Activated CD4-positive, alpha-beta T cell treated with anti-CD3 and anti-CD28 coated beads for 4 hours (primary cell): ENCODE measurements at regions not wholly inside any gene's neighbourhood (a gene's known extent, or its start where the extent isn't known, plus 50 kb on each side); places are given as distances from the start of the nearest gene placed in this dataset.
"Not testable (repeated sequence)": the region's sequence is repeated elsewhere in the genome, so short reads cannot be mapped to it uniquely, and the experiment has no call there.

ENCODE experiments used
- DNase-seq, 2 donors: peaks; one replicate each; pipeline ENCODE4 v3.0.0-alpha.2; 2020

DNA sequence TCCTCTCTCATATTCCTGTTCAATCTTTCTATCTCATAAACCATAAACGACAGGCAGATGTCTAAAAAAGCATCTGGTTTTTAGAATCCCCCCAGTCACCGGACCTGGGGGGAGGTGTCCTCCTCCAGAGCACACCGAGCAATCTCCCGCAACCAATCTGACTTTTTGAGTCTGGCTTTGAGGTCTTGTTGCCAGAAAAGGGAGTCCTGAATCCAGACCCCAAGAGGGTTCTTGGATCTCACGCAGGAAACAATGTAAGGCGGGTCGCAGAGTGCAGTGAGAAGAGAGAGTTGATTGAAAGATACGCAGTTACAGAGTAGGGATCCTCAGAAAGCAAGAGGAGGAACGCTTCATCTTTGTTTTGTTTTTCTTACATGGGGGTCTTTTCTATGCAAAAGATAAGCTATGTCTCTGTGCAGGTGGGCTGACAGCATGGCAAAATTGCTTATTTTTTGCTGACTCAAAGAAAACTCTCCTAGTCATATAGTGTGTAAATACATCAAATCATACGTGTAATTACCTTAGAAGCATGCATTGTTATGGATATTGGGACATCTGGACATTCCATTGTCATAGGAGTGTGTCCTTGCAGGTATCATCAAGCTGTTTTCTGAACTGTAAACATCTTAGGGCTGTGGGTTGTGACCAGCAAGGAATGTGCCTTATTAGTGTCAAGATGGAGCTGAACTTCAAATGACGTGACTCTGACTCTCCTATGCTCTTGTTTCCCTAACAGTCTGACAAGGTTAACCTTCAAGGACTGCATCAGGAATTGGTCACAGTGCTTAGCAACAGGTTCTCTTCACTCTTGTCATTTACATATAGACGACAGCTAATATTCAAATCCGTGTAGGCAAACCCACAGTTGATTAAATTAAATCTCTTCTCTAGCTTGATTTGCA lies 159.3 kb upstream of the DAPK1 start:
- DNase-seq, result no peak

DNA sequence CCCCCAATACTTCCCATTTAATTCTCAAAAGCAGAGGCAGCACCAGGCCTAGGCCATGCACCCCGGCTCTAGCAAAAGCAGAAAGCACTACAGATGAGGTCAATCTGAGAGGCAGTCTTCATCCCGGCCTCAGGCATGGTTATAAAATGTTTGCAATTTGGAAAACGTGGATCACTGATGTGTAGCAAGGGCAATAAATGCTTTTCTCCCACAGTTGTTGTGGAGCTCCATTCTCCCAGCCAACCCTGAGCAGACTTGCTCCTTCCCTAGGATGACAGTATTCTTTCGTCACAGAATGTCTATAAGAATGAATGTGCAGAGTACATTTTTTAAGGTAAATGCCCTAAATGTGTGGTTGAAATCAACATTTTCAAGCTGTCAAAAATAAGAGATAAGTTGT lies 157.3 kb upstream of the DAPK1 start:
- DNase-seq, result no peak

DNA sequence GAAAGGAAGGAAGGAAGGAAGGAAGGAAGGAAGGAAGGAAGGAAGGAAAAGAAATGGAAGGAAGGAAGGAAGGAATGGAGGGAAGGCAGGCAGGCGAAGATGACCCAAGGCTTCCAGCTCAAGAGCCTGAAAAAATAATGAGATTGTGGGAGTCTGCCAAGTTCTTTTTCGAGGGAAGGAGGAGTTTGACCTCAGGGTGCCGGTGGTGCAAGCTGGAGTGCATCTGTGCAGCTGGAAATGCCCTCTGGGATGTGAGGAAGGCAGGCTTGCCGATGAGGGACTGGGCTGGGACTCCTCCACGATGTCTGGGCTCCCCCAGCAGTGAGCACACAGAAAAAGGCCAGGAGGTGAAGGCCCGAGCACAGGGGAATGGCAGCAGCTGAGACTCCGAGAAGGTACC lies 154.9 kb upstream of the DAPK1 start:
- DNase-seq, result no peak

DNA sequence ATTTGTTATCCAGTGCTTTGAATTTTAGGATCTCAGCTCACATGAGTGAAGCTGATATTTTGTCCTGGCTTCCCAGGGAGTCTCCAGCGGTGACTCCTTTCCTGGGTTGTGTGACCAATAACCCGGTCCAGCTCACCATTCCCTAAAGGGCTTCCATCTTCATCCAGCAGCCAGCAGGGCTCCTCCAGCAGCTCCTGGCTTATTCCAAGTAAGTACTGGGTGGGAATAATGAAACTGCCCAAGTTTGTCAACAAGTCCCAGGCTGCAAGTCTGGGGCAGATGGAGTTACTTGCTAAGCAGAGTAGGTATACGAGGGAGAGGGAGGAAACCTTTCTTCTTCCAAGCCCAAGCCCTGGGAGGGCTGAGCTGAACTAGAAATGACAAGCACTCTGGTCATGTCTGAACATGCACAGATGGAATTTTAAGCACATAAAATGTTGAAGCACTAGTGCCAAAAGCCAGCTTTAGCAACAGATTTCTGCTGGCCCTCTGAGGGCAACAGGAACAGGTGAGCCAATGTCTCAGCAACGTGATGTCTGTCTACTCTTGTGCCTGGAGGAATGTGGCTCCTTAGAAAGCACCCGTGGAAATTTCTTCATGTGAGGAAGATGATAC lies 153.7 kb upstream of the DAPK1 start:
- no peak for DNase-seq

DNA sequence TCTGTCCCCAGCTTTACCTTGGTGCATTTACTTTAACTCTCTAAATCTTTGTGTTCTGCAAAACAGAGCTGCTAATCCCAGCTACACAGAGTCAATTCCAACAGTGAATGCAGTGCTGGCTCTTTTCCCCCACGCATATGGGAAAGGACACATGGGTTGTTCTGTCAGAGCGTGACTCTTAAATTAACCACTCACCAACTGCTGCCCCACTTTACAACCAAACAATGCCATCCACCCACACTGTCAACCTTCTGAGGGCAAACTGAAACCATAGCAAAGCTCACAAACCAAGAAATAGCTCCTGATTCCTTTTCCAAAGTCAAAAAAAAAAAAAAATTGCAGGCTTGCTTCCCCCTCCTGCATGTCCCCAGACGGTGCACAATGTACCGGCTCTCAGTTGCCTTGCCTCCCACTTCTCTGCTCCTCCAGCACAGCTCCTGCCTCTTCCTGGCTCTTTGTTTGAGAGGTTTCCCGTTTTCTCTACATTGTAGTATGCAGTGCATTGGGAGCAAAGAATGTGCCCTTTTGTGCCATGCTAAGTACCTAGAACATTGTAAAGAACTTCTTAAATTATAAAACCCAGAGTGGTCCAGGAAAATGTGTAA lies 151.5 kb upstream of the DAPK1 start:
- no peak for DNase-seq

DNA sequence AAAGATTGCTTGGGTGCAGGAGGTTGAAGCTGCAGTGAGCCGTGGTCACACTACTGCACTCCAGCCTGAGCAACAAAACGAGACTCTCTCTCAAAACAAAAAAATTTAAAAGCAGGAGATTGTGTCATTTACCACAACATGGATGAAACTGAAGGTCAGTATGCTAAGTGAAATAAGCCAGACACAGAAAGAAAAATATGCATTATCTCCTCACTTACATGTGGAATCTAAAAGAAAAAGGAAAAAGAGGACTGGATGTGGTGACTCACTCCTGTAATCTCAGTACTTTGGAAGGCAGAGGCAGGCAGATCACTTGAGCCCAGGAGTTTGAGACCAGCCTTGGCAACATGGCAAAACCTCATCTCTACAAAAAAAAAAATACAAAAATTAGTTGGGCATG lies 146.8 kb upstream of the DAPK1 start:
- no peak for DNase-seq

DNA sequence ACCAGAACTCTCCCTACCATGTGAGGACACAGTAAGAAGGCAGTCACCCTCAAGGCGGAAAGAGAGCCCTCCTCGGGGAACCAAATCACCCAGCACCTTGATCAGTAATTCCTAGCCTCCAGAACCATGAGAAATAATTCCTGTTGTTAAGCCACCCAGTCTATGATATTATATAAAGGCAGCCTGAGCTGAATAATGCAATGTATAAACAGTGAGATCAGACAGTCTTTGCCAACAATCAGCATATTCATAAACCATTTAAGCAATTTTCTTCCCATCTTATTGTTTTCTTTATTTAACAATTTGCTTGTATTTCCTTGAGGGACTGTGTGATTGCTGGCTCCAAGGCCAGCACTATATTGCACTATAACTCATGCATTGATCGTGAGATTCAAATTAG lies 144.4 kb upstream of the DAPK1 start:
- DNase-seq, result no peak

DNA sequence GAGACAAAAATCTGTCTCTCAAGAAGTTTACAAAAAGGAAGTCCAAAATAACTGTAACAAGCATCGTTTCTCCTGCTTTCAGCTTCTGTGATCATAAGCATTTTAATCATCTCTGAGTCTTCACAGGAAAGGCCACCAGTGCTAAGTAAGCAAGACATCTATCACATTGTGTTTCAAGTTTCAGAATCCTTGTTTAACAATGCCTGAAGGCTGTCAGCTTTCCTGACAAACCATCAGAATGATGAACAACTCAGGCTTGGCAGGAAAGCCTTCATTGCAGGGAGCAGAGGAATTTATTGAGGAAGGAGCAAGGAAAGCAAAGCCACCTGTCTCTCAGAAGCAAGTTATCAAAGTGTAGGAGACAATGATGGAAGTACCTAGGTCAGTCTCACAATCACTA lies 143.5 kb upstream of the DAPK1 start:
- DNase-seq, result no peak

DNA sequence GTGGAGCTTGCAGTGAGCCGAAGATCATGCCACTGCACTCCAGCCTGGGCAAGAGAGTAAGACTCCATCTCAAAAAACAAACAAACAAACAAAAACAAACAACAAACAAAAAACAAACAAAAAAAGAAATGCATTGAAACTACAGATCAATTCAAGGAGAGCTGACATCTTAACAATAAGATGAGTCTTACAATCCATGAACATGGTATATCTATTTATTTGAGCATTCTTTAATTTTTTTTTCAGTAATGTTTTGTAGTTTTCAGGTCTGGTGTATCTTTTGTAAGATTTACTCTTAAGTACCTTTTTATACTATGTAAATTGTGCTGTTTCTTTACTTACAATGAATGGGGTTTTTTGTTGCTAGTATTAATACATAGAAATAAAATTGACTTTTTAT lies 140.1 kb upstream of the DAPK1 start:
- no peak for DNase-seq

DNA sequence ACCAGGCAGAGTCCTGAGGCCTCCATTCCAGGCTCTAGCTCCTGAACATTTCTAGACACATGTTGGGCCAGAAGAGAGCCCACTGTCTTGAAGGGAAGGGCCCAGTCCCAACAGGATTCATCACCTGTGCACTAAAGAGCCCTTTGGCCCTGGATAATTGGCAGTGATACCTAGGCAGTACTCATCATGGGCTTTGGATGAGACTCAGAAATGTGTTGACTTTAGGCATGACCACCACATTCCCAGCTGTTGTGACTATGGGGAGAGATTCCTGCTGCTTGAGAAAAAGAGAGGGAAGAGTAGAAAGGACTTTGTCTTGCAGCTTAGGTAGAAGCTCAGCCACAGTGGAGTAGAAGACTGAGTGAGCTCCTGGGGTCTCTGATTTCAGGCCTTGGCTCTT lies 138.4 kb upstream of the DAPK1 start:
- no peak for DNase-seq

DNA sequence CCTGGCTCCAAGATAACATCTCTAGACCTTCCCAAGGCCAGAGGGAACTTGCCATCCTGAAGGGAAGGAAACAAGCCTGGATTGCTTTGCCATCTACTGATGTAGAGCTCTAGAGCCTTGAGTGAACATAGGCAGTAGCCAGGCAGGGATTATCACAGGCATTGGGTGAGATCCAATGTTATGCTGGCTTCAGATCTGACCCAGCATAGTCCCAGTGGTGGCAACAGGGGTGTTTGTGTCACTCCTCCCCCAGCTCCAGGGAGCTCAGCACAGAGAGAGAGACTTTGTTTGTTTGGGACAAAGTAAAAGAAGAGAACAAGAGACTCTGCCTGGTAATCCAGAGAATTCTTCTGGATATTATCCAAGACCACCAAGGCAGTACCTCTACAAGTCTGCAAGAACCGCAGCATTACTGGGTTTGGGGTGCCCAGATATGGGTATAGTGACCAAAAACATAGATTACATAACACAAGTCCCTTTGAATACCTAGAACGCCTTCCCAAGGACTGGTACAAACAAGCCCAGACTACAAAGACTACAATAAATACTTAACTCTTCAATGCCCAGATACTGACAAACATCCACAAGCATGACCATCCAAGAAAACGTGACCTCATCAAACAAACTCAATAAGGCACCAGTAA lies 137.6 kb upstream of the DAPK1 start:
- DNase-seq, result no peak

DNA sequence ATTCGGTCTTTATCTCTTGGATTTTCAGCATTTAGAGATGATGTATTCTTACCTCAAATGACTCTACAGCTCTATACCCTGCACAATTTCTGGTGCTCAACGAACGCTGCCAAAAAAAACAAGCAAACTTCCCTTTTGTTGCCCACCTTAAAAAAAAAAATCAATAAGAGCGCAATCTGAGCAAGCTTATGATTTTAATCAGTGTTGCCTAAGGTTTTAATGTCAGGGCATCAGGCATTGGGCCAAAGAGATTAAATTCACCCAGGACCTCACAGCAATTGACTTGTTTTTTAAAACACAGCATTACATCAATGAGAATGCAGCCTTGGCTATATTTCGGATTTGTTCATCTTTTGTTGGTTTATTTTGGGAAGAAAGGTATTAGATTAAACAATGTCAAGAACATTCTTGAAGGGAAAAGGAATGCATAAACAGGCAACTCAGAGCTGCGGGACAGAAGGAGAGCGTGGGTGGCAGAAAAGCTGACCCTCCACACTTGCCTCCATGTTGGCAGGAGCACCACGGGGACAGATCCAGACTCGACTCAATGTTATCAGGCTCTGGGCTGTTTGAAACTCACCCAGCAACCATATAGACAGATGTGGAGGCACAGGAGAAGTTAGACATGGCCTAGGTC lies 127.5 kb upstream of the DAPK1 start:
- DNase-seq, result no peak

DNA sequence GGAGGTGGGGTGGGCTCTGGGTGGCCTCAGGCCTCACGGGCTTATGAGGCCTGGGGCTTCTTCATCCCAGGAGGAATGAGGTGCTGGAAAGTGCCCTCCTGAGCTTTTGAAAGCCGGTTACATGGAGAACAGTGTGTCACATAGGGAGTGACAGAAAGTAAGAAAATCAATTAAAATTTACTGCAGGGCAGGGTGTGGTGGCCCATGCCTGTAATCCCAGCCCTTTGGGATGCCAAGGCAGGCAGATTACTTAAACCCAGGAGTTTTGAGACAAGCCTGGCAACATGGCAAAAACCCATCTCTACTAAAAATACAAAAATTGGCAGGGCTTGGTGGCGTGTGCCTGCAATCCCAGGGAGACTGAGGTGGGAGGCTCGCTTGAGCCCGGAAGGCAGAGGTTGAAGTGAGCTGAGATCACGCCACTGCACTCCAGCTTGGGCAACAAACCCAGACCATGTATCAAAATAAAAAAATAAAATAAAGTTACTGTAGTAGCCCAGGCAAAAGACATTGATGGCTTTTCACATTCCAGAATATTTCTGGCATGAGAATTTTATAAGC lies 125.8 kb upstream of the DAPK1 start:
- no peak for DNase-seq

DNA sequence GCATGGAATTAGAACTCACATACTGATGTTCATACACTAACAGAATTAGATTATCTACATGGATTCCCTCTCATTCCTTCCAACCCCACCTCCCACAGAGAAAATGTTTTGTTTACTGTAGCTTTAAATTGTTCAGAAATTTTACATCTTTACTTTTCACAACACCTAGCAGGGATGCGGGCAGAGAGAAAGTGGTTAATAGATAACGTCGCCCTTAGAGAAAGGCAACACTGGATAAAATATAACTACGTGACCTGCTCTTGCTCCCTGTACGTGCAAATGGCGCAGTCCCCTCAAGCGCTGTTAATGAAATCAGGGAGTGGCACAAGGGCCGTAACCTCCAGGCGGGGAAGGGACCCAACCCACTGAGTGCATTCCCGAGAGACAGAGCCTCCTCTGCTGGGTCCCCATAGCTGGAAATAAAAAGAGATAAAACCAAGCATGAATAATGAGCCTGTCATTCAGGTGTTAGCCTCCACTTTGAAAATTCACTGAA lies 125.3 kb upstream of the DAPK1 start:
- DNase-seq, result no peak

DNA sequence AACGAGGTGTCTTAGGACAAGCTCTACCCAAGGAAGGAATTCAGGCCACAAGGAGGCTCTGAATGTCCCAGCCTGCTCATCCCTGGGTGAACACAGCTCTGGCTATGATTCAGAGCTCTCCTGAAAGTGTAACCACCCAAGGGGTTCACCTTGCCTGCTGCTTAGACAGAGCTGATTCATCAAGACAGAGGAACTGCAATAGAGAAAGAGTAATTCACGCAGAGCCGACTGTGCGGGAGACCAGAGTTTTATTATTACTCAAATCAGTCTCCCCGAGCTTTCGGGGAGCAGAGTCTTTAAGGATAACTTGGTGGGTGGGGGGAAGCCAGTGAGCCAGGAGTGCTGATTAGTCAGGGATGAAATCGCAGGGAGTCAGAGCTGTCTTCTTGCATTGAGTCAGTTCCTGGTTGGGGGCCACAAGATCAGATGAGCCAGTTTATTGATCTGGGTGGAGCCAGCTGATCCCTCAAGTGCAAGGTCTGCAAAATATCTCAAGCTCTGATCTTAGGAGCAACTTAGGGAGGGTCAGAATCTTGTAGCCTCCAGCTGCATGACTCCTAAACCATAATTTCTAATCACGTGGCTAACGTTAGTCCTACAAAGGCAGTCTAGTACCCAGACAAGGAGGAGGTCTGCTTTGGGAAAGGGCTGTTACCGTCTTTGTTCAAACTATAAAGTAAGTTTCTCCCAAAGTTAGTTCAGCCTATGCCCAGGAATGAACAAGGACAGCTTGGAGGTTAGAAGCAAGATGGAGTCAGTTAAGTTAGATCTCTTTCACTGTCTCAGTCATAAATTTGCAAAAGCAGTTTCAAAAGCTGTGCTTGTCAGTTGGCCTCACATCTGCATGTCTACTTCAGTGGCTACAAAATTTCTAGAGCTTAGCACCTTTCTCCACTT lies 123.4 kb upstream of the DAPK1 start:
- DNase-seq, result not testable (repeated sequence)

DNA sequence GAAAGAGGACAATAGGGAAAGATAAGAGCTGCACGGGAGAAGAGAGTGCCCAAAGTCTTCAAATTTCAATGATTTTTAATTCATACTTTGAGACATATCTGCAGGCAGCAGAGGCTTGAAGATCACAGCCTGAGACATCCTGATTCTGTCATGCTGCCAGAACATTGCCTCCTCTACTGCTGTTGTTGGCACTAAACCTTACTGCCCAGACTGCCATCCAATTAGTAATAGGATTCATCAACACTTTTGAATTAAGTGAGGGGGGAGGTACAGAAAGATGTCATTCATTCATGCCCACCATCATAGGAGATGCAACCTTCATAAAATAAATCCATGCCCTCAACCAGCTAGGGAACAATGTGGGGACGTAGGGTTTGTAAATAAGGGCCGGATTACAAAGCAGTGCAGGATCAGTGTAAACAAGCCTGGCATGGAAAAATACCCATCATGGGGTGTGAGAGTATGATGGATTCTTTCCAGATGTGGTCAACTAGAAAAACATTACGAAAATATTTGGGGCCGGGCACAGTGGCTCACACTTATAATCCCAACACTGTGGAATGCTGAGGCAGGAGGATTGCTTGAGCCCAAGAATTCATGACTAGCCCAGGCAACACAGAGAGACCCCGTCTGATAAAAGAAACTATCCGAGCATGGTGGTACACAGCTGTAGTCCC lies 122.1 kb upstream of the DAPK1 start:
- DNase-seq, result no peak

DNA sequence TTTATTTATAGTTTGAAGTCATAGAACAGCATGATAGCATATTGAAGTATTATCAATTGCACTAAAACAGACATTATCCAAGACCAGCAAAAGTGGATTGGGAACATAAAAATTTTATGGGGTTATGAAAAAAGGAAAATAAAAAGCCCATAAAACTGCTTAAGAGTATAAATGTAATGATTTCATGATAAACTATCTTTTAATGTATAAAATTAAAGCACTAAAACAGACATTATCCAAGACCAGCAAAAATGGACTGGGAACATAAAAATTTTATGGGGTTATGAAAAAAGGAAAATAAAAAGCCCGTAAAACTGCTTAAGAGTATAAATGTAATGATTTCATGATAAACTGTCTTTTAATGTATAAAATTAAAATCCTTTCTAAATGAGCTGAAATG lies 119.0 kb upstream of the DAPK1 start:
- DNase-seq, result no peak

DNA sequence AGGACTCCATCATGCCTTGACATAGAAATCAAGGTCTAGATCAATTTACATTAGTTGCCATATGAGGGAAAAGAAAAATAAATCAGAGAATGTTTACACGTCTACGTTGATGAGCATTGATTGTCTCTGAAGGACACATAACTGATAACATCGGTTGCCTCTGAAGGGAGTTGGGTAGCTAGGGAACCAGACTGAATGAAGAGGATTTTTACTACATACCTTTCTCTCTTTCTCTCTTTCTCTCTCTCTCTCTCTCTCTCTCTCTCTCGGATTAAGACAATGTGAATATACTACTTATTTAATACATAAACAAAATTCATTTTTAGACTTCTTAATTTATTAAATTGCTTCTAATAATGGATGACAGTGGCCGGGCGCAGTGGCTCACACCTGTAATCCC lies 118.4 kb upstream of the DAPK1 start:
- no peak for DNase-seq

DNA sequence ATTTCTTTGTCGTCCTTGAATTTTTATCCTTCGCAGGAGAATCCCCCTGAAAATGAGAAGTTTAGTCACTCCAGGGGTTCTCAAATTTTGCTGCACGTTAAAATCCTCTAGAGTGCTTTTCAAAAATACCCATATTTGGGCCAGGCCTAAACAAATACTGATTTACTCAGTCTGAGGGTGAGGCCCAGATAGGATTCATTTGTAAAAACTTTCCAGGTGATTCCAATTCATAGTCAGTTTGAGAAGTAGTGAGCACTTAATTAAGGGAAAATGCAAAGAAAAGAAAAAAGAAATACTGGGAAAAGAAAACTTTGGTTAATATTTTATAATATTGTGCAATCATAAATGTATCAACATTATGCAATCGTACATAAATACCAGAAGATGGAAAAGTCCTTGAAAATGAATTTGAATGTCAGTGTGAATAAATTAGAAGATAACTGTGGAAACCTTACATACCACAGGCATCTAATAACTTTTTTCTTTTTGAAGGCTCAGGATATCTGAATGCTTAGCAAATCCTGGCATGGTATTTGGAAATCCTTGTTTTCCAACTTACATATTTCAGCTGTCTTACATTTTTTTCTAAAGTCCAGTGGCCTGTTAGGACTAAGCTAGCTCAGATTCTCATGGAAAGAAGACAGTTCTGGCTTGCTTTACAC lies 116.5 kb upstream of the DAPK1 start:
- DNase-seq, result no peak

DNA sequence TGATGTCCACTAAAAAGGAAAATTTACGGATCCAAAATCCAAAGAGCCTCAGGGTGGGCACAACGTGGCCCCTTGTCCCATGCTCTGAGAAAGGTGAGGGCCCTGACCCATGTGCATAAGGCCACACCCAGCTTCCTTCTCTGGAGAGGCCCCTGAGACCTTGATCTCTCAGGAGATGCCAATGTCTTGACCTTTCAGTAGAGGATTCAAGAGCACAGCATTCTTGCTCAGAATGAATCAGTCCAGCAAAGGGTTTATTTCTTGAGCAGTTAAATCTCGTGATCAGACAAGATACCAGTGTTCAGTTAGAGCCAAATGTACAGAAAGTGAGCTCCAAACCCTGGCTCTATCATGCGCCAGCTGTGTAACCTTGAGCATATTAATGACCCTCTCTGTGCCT lies 115.9 kb upstream of the DAPK1 start:
- no peak for DNase-seq
